ENCODE measurements at regions not wholly inside any gene's neighbourhood (a gene's known extent, or its start where the extent isn't known, plus 50 kb on each side); places are given as distances from the start of the nearest gene placed in this dataset.
"Not testable (repeated sequence)": the region's sequence is repeated elsewhere in the genome, so short reads cannot be mapped to it uniquely, and the experiment has no call there.

- no peaks in the 10 kb centered on the region for H3K9me3 Mint-ChIP-seq
- no peak for DNase-seq (ENCODE audit: low spot score)
- no peaks in the 10 kb centered on the region for H3K4me1 Mint-ChIP-seq (ENCODE audit: low read depth)
- H3K27me3 Mint-ChIP-seq (ENCODE audit: insufficient read depth): peaks cover 4% of the 10 kb centered on the region
- intact Hi-C loops (cut with micrococcal nuclease): no loop called here
- no peak overlapping the region for H3K27ac Mint-ChIP-seq
- no peak overlapping the region for H3K4me3 Mint-ChIP-seq
- no peaks in the 10 kb centered on the region for H3K36me3 Mint-ChIP-seq (ENCODE audit: low read depth)
Measured at GRCh38 chr4:17008834-17009345, 110.4 kb upstream of the LDB2 start.

GRCh38 chr4:17003606-17004392 is 105.4 kb upstream of the LDB2 start:
- H3K4me3 Mint-ChIP-seq; H3K4me1 Mint-ChIP-seq (ENCODE audit: low read depth); H3K9me3 Mint-ChIP-seq; intact Hi-C loops (cut with micrococcal nuclease); H3K27ac Mint-ChIP-seq; H3K36me3 Mint-ChIP-seq (ENCODE audit: low read depth); H3K27me3 Mint-ChIP-seq (ENCODE audit: insufficient read depth); DNase-seq (ENCODE audit: low spot score): not testable (repeated sequence)

GRCh38 chr4:16995451-16995850 is 97.0 kb upstream of the LDB2 start:
- no peaks in the 10 kb centered on the region for H3K36me3 Mint-ChIP-seq (ENCODE audit: low read depth)
- no peaks in the 10 kb centered on the region for H3K9me3 Mint-ChIP-seq
- no peak overlapping the region for H3K27ac Mint-ChIP-seq
- DNase-seq (ENCODE audit: low spot score): no peak
- H3K27me3 Mint-ChIP-seq (ENCODE audit: insufficient read depth): peaks cover 3% of the 10 kb centered on the region
- no peaks in the 10 kb centered on the region for H3K4me1 Mint-ChIP-seq (ENCODE audit: low read depth)
- intact Hi-C loops (cut with micrococcal nuclease): no loop called here
- H3K4me3 Mint-ChIP-seq: no peak overlapping the region

- Mint-ChIP-seq H3K9me3 (no peaks in the 10 kb centered on the region), H3K4me1 (ENCODE audit: low read depth) (no peaks in the 10 kb centered on the region), H3K27ac (no peak overlapping the region), H3K36me3 (ENCODE audit: low read depth) (no peaks in the 10 kb centered on the region), H3K27me3 (ENCODE audit: insufficient read depth) (peaks cover 3% of the 10 kb centered on the region), H3K4me3 (no peak overlapping the region)
- intact Hi-C loops (cut with micrococcal nuclease): no loop called here
- no peak for DNase-seq (ENCODE audit: low spot score)
Measured at GRCh38 chr4:16993956-16994840, 95.8 kb upstream of the LDB2 start.

- no peaks in the 10 kb centered on the region for H3K4me1 Mint-ChIP-seq (ENCODE audit: low read depth)
- no peak overlapping the region for H3K4me3 Mint-ChIP-seq
- DNase-seq (ENCODE audit: low spot score): no peak
- intact Hi-C loops (cut with micrococcal nuclease): no loop called here
- H3K27ac Mint-ChIP-seq: no peak overlapping the region
- no peaks in the 10 kb centered on the region for H3K36me3 Mint-ChIP-seq (ENCODE audit: low read depth)
- H3K27me3 Mint-ChIP-seq (ENCODE audit: insufficient read depth): peaks cover 3% of the 10 kb centered on the region
- H3K9me3 Mint-ChIP-seq: no peaks in the 10 kb centered on the region
Measured at GRCh38 chr4:16992566-16993225, 94.3 kb upstream of the LDB2 start.

- DNase-seq (ENCODE audit: low spot score): no peak
Measured at GRCh38 chr4:16991450-16991849, 93.0 kb upstream of the LDB2 start.

GRCh38 chr4:16989371-16989770 is 90.9 kb upstream of the LDB2 start:
- intact Hi-C loops (cut with micrococcal nuclease): no loop called here

More at GRCh38 chr4:16991450-16991849, 93.0 kb upstream of the LDB2 start:
- no peaks in the 10 kb centered on the region for H3K36me3 Mint-ChIP-seq (ENCODE audit: low read depth)
- no peaks in the 10 kb centered on the region for H3K4me1 Mint-ChIP-seq (ENCODE audit: low read depth)
- peaks cover 3% of the 10 kb centered on the region for H3K27me3 Mint-ChIP-seq (ENCODE audit: insufficient read depth)
- no peak overlapping the region for H3K4me3 Mint-ChIP-seq
- H3K27ac Mint-ChIP-seq: no peak overlapping the region
- intact Hi-C loops (cut with micrococcal nuclease): no loop called here
- H3K9me3 Mint-ChIP-seq: no peaks in the 10 kb centered on the region

GRCh38 chr4:16988814-16989213 is 90.4 kb upstream of the LDB2 start:
- Mint-ChIP-seq H3K4me3 (no peak overlapping the region), H3K36me3 (ENCODE audit: low read depth) (no peaks in the 10 kb centered on the region), H3K27me3 (ENCODE audit: insufficient read depth) (peaks cover 3% of the 10 kb centered on the region), H3K4me1 (ENCODE audit: low read depth) (no peaks in the 10 kb centered on the region), H3K27ac (no peak overlapping the region), H3K9me3 (no peaks in the 10 kb centered on the region)
- DNase-seq (ENCODE audit: low spot score): no peak
- intact Hi-C loops (cut with micrococcal nuclease): no loop called here

More at GRCh38 chr4:16989371-16989770, 90.9 kb upstream of the LDB2 start:
- no peaks in the 10 kb centered on the region for H3K9me3 Mint-ChIP-seq
- H3K4me3 Mint-ChIP-seq: no peak overlapping the region
- DNase-seq (ENCODE audit: low spot score): no peak
- H3K4me1 Mint-ChIP-seq (ENCODE audit: low read depth): no peaks in the 10 kb centered on the region
- no peaks in the 10 kb centered on the region for H3K36me3 Mint-ChIP-seq (ENCODE audit: low read depth)
- H3K27ac Mint-ChIP-seq: no peak overlapping the region
- H3K27me3 Mint-ChIP-seq (ENCODE audit: insufficient read depth): peaks cover 3% of the 10 kb centered on the region

- H3K9me3 Mint-ChIP-seq: no peaks in the 10 kb centered on the region
- no peak overlapping the region for H3K27ac Mint-ChIP-seq
- no peaks in the 10 kb centered on the region for H3K4me1 Mint-ChIP-seq (ENCODE audit: low read depth)
- no peak for DNase-seq (ENCODE audit: low spot score)
- intact Hi-C loops (cut with micrococcal nuclease): no loop called here
- no peak overlapping the region for H3K4me3 Mint-ChIP-seq
- no peaks in the 10 kb centered on the region for H3K36me3 Mint-ChIP-seq (ENCODE audit: low read depth)
- peaks cover 1% of the 10 kb centered on the region for H3K27me3 Mint-ChIP-seq (ENCODE audit: insufficient read depth)
Measured at GRCh38 chr4:16977081-16977480, 78.6 kb upstream of the LDB2 start.

- no peaks in the 10 kb centered on the region for H3K27me3 Mint-ChIP-seq (ENCODE audit: insufficient read depth)
- H3K9me3 Mint-ChIP-seq: no peaks in the 10 kb centered on the region
- no peaks in the 10 kb centered on the region for H3K4me1 Mint-ChIP-seq (ENCODE audit: low read depth)
- no peak overlapping the region for H3K27ac Mint-ChIP-seq
- H3K36me3 Mint-ChIP-seq (ENCODE audit: low read depth): no peaks in the 10 kb centered on the region
- H3K4me3 Mint-ChIP-seq: no peak overlapping the region
- DNase-seq (ENCODE audit: low spot score): no peak
- intact Hi-C loops (cut with micrococcal nuclease): no loop called here
Measured at GRCh38 chr4:16969696-16970135, 71.3 kb upstream of the LDB2 start.

- Mint-ChIP-seq H3K4me3 (no peak overlapping the region), H3K27ac (no peak overlapping the region), H3K27me3 (ENCODE audit: insufficient read depth) (no peaks in the 10 kb centered on the region), H3K36me3 (ENCODE audit: low read depth) (no peaks in the 10 kb centered on the region), H3K4me1 (ENCODE audit: low read depth) (no peaks in the 10 kb centered on the region), H3K9me3 (no peaks in the 10 kb centered on the region)
- no peak for DNase-seq (ENCODE audit: low spot score)
- intact Hi-C loops (cut with micrococcal nuclease): no loop called here
Measured at GRCh38 chr4:16967722-16968121, 69.3 kb upstream of the LDB2 start.

- DNase-seq (ENCODE audit: low spot score): no peak
- Mint-ChIP-seq H3K27ac (no peak overlapping the region), H3K36me3 (ENCODE audit: low read depth) (no peaks in the 10 kb centered on the region), H3K9me3 (no peaks in the 10 kb centered on the region), H3K4me3 (no peak overlapping the region), H3K27me3 (ENCODE audit: insufficient read depth) (no peaks in the 10 kb centered on the region), H3K4me1 (ENCODE audit: low read depth) (no peaks in the 10 kb centered on the region)
- intact Hi-C loops (cut with micrococcal nuclease): no loop called here
Measured at GRCh38 chr4:16959305-16959704, 60.9 kb upstream of the LDB2 start.
